Endodermal cell (in vitro differentiated cells): ENCODE measurements at regions not wholly inside any gene's neighbourhood (a gene's known extent, or its start where the extent isn't known, plus 50 kb on each side); places are given as distances from the start of the nearest gene placed in this dataset.

Experiments used
- DNase-seq: peaks from one replicate; pipeline ENCODE4 v3.0.0-alpha.2; 2017
- H3K27ac ChIP-seq: 2 replicates; pipeline ENCODE4 v1.5.1; 2013; ENCODE audit warnings: mild to moderate bottlenecking, low read depth, low read length, moderate library complexity
- H3K27me3 ChIP-seq: 2 replicates; pipeline ENCODE4 v1.6.1; 2013; ENCODE audit warnings: mild to moderate bottlenecking, low read length, moderate library complexity; ENCODE audit not compliant: insufficient read depth, control insufficient read depth, poor library complexity, severe bottlenecking
- H3K36me3 ChIP-seq: 2 replicates; pipeline ENCODE4 v1.7.0; 2013; ENCODE audit warnings: mild to moderate bottlenecking, low read length, moderate library complexity; ENCODE audit not compliant: control insufficient read depth, insufficient read depth
- H3K4me1 ChIP-seq: one replicate; pipeline ENCODE4 v1.7.0; 2013; ENCODE audit warnings: low read length; ENCODE audit not compliant: control insufficient read depth, insufficient read depth
- H3K4me3 ChIP-seq: 2 replicates; pipeline ENCODE4 v1.5.1; 2013; ENCODE audit warnings: mild to moderate bottlenecking, low read length, moderate library complexity
- H3K9ac ChIP-seq: 2 replicates; pipeline ENCODE4 v1.6.1; 2013; ENCODE audit warnings: mild to moderate bottlenecking, low read length, moderate library complexity; ENCODE audit not compliant: poor library complexity, severe bottlenecking; ENCODE audit errors: extremely low read depth
- H3K9me3 ChIP-seq: 2 replicates; pipeline ENCODE4 v1.6.1; 2013; ENCODE audit warnings: mild to moderate bottlenecking, low read length, moderate library complexity; ENCODE audit not compliant: control insufficient read depth
- H3K27ac Mint-ChIP-seq: 2 replicates; pipeline ENCODE4 v1.8.0; 2020; ENCODE audit warnings: mixed read lengths
- H3K27me3 Mint-ChIP-seq: 2 replicates; pipeline ENCODE4 v1.8.0; 2021; ENCODE audit warnings: mild to moderate bottlenecking, mixed read lengths; ENCODE audit not compliant: insufficient read depth
- H3K36me3 Mint-ChIP-seq: 2 replicates; pipeline ENCODE4 v1.8.0; 2020; ENCODE audit warnings: low read depth, mixed read lengths
- H3K4me1 Mint-ChIP-seq: 2 replicates; pipeline ENCODE4 v1.8.0; 2020; ENCODE audit warnings: mixed read lengths
- H3K4me3 Mint-ChIP-seq: 2 replicates; pipeline ENCODE4 v1.8.0; 2020; ENCODE audit warnings: mild to moderate bottlenecking, moderate library complexity, mixed read lengths
- H3K9me3 Mint-ChIP-seq: 2 replicates; pipeline ENCODE4 v1.8.0; 2020; ENCODE audit warnings: mild to moderate bottlenecking, mixed read lengths
- WGBS, 2 experiments: methylation state at CpG; one replicate each; pipeline versions ENCODE4 v1.1.5 to v1.1.7; 2013; ENCODE audit warnings: missing lambda C conversion rate in 2 of 2, mixed read lengths in 1 of 2; ENCODE audit not compliant: insufficient coverage in 1 of 2, insufficient read length in 1 of 2; 5-methylcytosine and 5-hydroxymethylcytosine counted together
- TF ChIP-seq, protein P1 (sequence below): fragments of 200-600 bp; sonication (generic); conservative IDR thresholded peaks from 2 replicates; pipeline ENCODE4 v1.5.0; 2021; ENCODE audit warnings: antibody characterized with exemption, mild to moderate bottlenecking

DNA sequence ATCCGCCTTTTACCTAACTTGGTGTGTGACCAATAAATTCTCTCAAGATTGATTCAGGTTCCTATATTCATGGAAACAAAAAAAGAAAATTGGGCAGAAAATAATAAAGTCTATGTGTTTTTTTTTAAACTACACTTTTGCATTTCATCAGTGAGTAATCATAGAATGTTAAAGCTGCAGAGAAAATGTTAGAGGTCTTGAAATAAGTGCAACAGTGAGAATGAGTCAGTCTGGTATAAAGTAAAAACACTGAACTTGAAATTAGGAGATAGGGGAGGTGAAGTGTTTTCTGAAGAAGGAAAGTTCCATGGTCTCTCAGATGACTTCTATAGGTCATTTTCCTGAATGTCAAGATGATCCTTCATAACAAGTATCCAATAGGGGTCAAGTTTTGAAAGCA is 202.6 kb upstream of the NRP1 start:
- WGBS, 2 experiments = 90% methylated on average over 1 of the region's 1 CpG; no CpG with 5 or more reads in 1 of the 2 experiments
- no peak overlapping the region for H3K27ac ChIP-seq
- H3K27me3 Mint-ChIP-seq = no peaks in the 10 kb centered on the region
- no peak overlapping the region for H3K27ac Mint-ChIP-seq
- H3K4me1 Mint-ChIP-seq = no peaks in the 10 kb centered on the region
- H3K36me3 Mint-ChIP-seq = no peaks in the 10 kb centered on the region
- H3K36me3 ChIP-seq = no peaks in the 10 kb centered on the region
- no peak overlapping the region for H3K4me3 Mint-ChIP-seq
- H3K4me1 ChIP-seq = no peaks in the 10 kb centered on the region
- H3K4me3 ChIP-seq = no peak overlapping the region
- no peak overlapping the region for H3K9ac ChIP-seq
- no peaks in the 10 kb centered on the region for H3K27me3 ChIP-seq
- H3K9me3 Mint-ChIP-seq = no peaks in the 10 kb centered on the region
- no peak for DNase-seq
- TF ChIP-seq, protein P1, sequence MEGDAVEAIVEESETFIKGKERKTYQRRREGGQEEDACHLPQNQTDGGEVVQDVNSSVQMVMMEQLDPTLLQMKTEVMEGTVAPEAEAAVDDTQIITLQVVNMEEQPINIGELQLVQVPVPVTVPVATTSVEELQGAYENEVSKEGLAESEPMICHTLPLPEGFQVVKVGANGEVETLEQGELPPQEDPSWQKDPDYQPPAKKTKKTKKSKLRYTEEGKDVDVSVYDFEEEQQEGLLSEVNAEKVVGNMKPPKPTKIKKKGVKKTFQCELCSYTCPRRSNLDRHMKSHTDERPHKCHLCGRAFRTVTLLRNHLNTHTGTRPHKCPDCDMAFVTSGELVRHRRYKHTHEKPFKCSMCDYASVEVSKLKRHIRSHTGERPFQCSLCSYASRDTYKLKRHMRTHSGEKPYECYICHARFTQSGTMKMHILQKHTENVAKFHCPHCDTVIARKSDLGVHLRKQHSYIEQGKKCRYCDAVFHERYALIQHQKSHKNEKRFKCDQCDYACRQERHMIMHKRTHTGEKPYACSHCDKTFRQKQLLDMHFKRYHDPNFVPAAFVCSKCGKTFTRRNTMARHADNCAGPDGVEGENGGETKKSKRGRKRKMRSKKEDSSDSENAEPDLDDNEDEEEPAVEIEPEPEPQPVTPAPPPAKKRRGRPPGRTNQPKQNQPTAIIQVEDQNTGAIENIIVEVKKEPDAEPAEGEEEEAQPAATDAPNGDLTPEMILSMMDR = no peak
- H3K9me3 ChIP-seq = no peaks in the 10 kb centered on the region

DNA sequence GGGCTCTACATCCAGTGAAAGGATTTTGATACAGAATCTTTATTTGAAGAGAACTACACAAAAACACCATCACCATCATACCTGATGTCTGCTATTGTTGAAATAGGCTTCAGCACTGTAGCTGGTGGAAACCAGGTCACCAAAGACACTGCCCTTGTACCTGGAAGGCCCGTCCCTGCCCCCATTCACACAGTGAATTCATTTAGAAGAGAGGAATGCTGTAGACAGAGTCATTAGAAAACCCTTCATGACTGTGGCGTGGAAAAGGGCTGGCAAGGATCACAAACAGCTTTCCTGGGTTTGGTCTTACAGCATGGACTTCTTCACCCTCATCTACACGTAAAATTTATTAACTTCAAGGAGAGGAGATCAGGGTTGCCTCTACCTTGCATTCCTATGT is 202.0 kb upstream of the NRP1 start:
- H3K27ac Mint-ChIP-seq = no peak overlapping the region
- 84 to 94% methylated on average over 2 to 3 of the region's 3 CpGs for WGBS, 2 experiments
- H3K27me3 Mint-ChIP-seq = no peaks in the 10 kb centered on the region
- H3K9ac ChIP-seq = no peak overlapping the region
- no peaks in the 10 kb centered on the region for H3K36me3 ChIP-seq
- H3K4me1 Mint-ChIP-seq = no peaks in the 10 kb centered on the region
- H3K9me3 Mint-ChIP-seq = no peaks in the 10 kb centered on the region
- no peaks in the 10 kb centered on the region for H3K36me3 Mint-ChIP-seq
- H3K27ac ChIP-seq = no peak overlapping the region
- H3K4me3 ChIP-seq = no peak overlapping the region
- TF ChIP-seq, protein P1 = no peak
- no peak for DNase-seq
- H3K27me3 ChIP-seq = no peaks in the 10 kb centered on the region
- no peak overlapping the region for H3K4me3 Mint-ChIP-seq
- H3K4me1 ChIP-seq = no peaks in the 10 kb centered on the region
- H3K9me3 ChIP-seq = no peaks in the 10 kb centered on the region

DNA sequence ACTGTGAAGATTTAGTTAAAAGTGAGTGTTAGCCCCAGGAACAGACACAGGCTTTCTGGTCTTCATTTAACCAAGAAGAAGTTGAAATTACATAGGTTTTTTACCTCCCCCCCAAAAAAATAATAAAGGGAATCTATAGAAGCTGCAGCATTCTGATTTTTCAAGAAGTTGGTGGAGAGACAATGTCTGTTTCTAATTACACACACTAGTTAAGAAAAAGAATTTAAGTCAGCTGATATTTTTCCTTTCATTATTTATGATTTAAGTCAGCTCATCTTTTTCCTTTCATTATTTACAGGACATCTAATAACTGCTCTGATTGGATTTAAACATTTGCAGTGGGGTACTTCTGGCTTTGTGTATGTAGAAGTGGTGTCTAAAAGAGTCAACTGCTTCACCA is 201.4 kb upstream of the NRP1 start:
- Mint-ChIP-seq H3K36me3 (no peaks in the 10 kb centered on the region), H3K27ac (no peak overlapping the region), H3K4me1 (no peaks in the 10 kb centered on the region), H3K27me3 (no peaks in the 10 kb centered on the region), H3K9me3 (no peaks in the 10 kb centered on the region), H3K4me3 (no peak overlapping the region)
- no peak overlapping the region for H3K4me3 ChIP-seq
- H3K9me3 ChIP-seq = no peaks in the 10 kb centered on the region
- H3K4me1 ChIP-seq = no peaks in the 10 kb centered on the region
- TF ChIP-seq, protein P1 = no peak
- no peaks in the 10 kb centered on the region for H3K36me3 ChIP-seq
- H3K27ac ChIP-seq = no peak overlapping the region
- H3K9ac ChIP-seq = no peak overlapping the region
- no peaks in the 10 kb centered on the region for H3K27me3 ChIP-seq
- DNase-seq = no peak
